ENCODE measurements at regions not wholly inside any gene's neighbourhood (a gene's known extent, or its start where the extent isn't known, plus 50 kb on each side); places are given as distances from the start of the nearest gene placed in this dataset.

DNA sequence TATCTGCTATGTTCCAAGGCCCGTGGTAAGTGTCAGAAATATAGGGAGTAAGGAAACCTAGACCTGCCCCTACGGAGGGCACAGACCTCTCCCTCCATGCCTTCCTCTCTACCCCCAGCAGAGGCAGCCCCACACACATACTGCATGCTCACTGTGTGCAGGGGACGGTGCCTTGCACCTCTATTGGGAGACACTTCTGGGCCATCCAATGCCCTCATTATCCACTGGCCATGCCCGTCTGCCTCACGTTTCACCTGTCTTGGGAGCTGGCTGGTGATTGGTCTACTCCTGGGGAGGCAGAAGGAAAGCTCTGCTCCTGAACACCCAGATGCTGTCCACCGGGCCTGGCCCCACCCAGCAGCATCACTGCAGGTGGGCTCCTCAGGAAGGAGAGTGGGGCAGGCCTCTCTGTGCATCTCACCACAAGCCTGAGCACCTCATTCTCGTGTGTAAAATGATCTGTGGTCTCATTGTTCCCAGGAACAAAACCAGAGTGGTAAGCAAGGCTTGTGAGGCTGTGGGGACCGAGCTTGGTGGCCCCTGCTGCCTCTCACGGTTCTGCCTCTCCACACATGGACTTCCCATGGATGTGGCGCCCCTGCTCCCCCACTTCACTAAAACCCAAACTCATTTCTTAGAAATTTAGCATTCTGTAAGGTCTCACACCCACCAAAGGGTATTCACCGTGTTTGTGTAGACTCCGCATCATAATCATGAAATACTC lies 312.5 kb upstream of the HS6ST1 start:
- no peak for TF ChIP-seq POLR2A (IDR thresholded peaks at IDR 0.05)
- TF ChIP-seq, protein P1, sequence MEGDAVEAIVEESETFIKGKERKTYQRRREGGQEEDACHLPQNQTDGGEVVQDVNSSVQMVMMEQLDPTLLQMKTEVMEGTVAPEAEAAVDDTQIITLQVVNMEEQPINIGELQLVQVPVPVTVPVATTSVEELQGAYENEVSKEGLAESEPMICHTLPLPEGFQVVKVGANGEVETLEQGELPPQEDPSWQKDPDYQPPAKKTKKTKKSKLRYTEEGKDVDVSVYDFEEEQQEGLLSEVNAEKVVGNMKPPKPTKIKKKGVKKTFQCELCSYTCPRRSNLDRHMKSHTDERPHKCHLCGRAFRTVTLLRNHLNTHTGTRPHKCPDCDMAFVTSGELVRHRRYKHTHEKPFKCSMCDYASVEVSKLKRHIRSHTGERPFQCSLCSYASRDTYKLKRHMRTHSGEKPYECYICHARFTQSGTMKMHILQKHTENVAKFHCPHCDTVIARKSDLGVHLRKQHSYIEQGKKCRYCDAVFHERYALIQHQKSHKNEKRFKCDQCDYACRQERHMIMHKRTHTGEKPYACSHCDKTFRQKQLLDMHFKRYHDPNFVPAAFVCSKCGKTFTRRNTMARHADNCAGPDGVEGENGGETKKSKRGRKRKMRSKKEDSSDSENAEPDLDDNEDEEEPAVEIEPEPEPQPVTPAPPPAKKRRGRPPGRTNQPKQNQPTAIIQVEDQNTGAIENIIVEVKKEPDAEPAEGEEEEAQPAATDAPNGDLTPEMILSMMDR (IDR thresholded peaks at IDR 0.05): no peak
- no peak for TF ChIP-seq POLR2AphosphoS5 (IDR thresholded peaks at IDR 0.05)

Data from prostate gland (tissue), 2 donors.